Thyroid gland (tissue), 4 donors: ENCODE measurements at regions not wholly inside any gene's neighbourhood (a gene's known extent, or its start where the extent isn't known, plus 50 kb on each side); places are given as distances from the start of the nearest gene placed in this dataset.

Source experiments
- POLR2A ChIP-seq, 2 donors: fragments of 450-650 bp; IDR thresholded peaks; one replicate each; pipeline ENCODE4 v1.6.1; 2017; ENCODE audit warnings: antibody characterized with exemption in 2 of 2, mild to moderate bottlenecking in 2 of 2, moderate library complexity in 1 of 2
- TF ChIP-seq, protein P1 (sequence below), 6 experiments: fragments of 200-600 bp in 3 of 6; fragments of 450-650 bp in 3 of 6; sonication (generic) in 3 of 6; IDR thresholded peaks; one replicate each; pipeline ENCODE4 v1.5.1; 2016 to 2019; ENCODE audit warnings: antibody characterized with exemption in 6 of 6, mild to moderate bottlenecking in 2 of 6, inconsistent platforms in 1 of 6, moderate library complexity in 1 of 6

DNA sequence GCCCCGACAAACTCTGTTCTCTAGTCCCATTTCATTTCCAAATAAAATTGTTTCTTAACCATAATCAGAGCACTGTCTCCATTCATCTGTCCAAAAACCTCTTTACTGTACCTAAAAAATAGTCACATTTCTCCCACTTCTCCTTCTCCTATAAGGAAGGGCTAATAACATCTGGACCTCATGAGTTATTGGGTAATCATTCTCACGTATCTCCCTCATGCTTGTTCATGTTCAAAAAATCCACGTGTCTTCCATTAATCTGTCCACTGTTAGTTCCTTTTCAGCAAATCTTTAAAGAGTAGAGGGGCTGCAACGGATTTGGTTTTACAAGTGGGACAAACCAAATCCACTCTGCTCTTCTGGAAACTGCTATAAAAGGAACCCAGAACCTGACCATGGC, 1418.8 kb downstream of the MRPL39 start:
- TF ChIP-seq, protein P1, sequence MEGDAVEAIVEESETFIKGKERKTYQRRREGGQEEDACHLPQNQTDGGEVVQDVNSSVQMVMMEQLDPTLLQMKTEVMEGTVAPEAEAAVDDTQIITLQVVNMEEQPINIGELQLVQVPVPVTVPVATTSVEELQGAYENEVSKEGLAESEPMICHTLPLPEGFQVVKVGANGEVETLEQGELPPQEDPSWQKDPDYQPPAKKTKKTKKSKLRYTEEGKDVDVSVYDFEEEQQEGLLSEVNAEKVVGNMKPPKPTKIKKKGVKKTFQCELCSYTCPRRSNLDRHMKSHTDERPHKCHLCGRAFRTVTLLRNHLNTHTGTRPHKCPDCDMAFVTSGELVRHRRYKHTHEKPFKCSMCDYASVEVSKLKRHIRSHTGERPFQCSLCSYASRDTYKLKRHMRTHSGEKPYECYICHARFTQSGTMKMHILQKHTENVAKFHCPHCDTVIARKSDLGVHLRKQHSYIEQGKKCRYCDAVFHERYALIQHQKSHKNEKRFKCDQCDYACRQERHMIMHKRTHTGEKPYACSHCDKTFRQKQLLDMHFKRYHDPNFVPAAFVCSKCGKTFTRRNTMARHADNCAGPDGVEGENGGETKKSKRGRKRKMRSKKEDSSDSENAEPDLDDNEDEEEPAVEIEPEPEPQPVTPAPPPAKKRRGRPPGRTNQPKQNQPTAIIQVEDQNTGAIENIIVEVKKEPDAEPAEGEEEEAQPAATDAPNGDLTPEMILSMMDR (IDR thresholded peaks at IDR 0.05): no peak
- no peak for TF ChIP-seq POLR2A (IDR thresholded peaks at IDR 0.05)
